ENCODE measurements at regions not wholly inside any gene's neighbourhood (a gene's known extent, or its start where the extent isn't known, plus 50 kb on each side); places are given as distances from the start of the nearest gene placed in this dataset.
"Not testable (repeated sequence)": the region's sequence is repeated elsewhere in the genome, so short reads cannot be mapped to it uniquely, and the experiment has no call there.

DNA sequence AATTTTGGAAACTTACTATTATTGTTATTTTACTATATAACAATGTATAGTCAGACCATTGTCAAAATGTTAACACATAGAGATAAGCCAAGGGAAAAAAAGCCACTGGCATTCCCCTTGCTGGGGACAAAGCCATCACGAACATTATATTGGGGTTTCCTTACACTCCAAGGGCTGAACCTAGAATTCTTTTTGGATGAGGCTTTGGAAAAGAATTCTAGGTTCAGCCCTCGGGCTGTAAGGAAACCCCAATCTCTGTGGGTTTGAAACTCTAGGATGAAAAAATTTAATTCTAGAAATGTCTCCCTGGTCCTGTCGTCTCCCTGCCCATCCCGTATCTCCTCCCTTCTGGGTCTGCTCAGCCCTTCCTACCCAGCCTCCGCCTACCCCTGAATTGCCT is 67.0 kb upstream of the SMAD6 start:
- DNase-seq (ENCODE audit: low read depth) = no peak
- TF ChIP-seq, protein P1, sequence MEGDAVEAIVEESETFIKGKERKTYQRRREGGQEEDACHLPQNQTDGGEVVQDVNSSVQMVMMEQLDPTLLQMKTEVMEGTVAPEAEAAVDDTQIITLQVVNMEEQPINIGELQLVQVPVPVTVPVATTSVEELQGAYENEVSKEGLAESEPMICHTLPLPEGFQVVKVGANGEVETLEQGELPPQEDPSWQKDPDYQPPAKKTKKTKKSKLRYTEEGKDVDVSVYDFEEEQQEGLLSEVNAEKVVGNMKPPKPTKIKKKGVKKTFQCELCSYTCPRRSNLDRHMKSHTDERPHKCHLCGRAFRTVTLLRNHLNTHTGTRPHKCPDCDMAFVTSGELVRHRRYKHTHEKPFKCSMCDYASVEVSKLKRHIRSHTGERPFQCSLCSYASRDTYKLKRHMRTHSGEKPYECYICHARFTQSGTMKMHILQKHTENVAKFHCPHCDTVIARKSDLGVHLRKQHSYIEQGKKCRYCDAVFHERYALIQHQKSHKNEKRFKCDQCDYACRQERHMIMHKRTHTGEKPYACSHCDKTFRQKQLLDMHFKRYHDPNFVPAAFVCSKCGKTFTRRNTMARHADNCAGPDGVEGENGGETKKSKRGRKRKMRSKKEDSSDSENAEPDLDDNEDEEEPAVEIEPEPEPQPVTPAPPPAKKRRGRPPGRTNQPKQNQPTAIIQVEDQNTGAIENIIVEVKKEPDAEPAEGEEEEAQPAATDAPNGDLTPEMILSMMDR (conservative IDR thresholded peaks at IDR 0.05; ENCODE audit: control insufficient read depth, insufficient read depth, low read depth, low read length) = no peak
- H3K4me3 ChIP-seq (ENCODE audit: control insufficient read depth, low read depth, low read length) = no peak overlapping the region

DNA sequence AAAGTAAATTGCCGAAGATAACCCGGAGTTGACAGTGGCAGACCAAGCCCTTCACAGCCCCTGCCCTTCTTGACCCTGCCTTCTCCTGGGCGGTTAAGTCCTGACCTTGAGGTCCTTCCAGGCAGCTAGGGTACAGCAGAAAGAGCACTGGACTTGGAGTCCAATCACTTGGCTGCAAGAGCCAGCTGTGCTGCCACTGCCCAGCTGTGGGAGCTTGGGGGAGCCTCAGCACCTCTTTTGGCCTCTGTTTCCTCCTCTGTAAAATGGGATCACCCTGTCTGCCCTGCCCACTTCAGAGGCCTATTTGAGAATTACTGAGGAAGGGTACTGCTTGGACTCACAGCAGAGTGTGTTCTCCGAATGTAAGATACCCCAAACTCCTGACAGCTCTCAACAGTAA is 66.2 kb upstream of the SMAD6 start:
- no peak overlapping the region for H3K4me3 ChIP-seq (ENCODE audit: control insufficient read depth, low read depth, low read length)
- TF ChIP-seq, protein P1 (conservative IDR thresholded peaks at IDR 0.05; ENCODE audit: control insufficient read depth, insufficient read depth, low read depth, low read length) = no peak
- no peak for DNase-seq (ENCODE audit: low read depth)

DNA sequence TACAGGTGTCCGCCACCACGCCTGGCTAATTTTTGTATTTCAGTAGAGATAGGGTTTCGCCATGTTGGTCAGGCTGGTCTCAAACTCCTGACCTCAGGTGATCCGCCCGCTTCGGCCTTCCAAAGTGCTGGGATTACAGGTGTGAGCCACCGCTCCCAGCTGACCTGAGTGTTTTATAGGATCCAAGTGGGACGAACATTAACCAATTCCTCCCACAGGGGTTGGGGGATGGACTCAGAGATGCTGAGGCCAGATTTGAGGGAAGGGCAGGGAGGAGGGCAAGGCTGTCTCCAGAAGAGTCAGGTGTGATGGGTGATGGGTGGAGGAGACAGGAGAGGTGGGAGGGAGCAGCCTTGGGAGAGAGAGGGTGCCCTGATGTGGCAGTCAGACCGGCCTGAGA is 65.0 kb upstream of the SMAD6 start:
- not testable (repeated sequence) for DNase-seq (ENCODE audit: low read depth)

DNA sequence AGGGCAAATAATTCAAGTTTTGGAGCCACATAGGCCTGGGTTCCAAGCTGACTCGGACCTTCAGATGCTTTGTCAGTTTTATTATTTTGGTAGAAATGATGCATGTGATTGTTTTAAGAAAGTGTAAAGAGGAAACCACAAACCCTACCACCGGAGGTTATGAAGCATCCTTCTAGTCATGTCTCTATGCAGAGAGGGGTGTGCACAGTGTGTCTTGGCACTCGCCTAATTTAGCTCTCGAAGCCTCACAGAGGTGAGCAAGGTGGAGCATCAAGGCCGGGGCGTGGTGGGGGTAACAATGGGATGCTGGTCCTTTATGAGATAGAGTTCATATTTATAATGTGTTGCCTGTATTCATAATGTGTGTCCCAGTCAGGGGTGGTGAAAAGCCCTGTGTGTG is 63.7 kb upstream of the SMAD6 start:
- DNase-seq (ENCODE audit: low read depth) = no peak
- TF ChIP-seq, protein P1 (conservative IDR thresholded peaks at IDR 0.05; ENCODE audit: control insufficient read depth, insufficient read depth, low read depth, low read length) = no peak
- no peak overlapping the region for H3K4me3 ChIP-seq (ENCODE audit: control insufficient read depth, low read depth, low read length)

More for the DNA sequence above, 65.0 kb upstream of the SMAD6 start:
- not testable (repeated sequence) for H3K4me3 ChIP-seq (ENCODE audit: control insufficient read depth, low read depth, low read length)

DNA sequence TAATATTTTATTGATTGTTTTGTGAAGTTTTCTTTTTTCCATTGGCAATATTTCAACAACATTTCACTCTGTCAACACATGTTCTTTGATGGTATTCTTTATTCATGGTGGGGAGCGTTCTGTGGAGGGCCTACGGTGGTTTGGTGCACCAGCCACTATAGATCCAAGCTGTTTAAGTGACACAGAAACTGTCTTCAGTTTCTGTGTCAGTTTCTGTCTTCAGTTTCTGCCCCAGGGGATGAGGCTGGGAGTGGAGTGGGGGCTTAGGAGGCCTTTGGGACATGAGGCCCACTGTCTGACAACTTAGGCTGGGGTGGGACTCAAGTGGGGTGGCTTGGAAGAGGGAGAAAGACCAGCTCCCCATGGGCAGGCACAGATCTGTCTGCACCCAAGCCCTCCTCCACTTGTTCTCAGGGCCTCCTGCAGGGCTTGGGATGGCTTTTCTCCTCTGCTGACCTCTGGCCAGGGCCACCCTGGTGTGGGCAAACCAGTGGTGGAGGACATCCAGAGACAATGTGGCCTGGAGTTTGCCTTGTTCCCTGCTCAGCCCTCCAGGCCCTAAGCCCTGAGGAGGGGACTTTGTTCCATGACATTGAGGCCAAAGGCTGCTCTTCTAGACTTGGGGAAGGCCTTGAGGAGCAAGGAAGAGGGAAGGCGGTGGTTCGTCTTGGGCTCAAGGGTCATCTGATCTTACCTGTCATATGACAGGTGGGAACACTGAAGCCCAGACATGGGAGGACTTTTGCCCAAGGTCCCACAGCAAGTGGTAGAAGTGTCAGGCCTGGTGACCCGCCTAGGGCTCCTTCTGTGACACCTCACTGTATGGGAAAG is 60.3 kb upstream of the SMAD6 start:
- TF ChIP-seq, protein P1 (conservative IDR thresholded peaks at IDR 0.05; ENCODE audit: control insufficient read depth, insufficient read depth, low read depth, low read length) = no peak
- H3K4me3 ChIP-seq (ENCODE audit: control insufficient read depth, low read depth, low read length) = no peak overlapping the region

DNA sequence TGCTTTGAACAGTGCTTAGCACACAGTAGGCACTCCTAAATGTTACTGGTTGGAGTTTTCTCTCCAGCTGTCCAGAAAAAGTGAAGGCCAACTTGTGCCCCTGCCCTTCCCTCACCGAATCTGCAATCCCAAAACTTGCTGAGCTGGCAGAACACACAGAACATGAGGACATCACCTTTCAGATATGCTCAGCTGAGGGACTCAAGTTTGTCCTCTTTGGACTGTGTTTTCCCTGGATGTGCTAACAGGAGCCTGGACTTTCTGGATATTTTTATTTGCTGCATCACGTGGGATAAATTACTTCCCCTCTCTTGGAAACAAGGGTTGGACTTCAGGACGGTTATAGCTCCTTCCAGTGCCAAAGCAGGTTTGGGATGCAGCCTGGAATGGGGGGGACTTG is 59.5 kb upstream of the SMAD6 start:
- no peak for DNase-seq (ENCODE audit: low read depth)
- TF ChIP-seq, protein P1 (conservative IDR thresholded peaks at IDR 0.05; ENCODE audit: control insufficient read depth, insufficient read depth, low read depth, low read length) = no peak
- H3K4me3 ChIP-seq (ENCODE audit: control insufficient read depth, low read depth, low read length) = no peak overlapping the region

More for the DNA sequence above, 60.3 kb upstream of the SMAD6 start:
- DNase-seq (ENCODE audit: low read depth) = no peak

DNA sequence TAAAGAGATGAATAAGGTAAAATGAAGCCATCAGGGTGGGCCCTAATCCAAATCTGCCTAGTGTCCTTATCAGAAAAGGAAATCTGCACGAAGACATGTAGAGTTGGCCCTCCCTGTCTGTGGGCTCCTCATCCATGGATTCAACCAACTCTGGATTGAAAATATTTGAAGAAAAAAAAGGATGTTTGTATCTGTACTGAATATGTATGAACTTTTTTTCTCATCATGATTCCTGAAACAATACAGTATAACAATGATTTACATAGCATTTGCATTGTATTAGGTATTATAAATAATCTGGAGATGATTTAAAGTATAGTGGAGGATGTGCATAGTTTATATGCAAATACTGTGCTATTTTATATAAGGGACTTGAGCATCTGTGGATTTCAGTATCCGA is 59.0 kb upstream of the SMAD6 start:
- TF ChIP-seq, protein P1 (conservative IDR thresholded peaks at IDR 0.05; ENCODE audit: control insufficient read depth, insufficient read depth, low read depth, low read length) = no peak
- DNase-seq (ENCODE audit: low read depth) = no peak
- H3K4me3 ChIP-seq (ENCODE audit: control insufficient read depth, low read depth, low read length) = no peak overlapping the region
